GM21390 (cell line): ENCODE measurements at regions not wholly inside any gene's neighbourhood (a gene's known extent, or its start where the extent isn't known, plus 50 kb on each side); places are given as distances from the start of the nearest gene placed in this dataset.

Experiments
- ATAC-seq: cut with Tn5 transposase; IDR thresholded peaks from one replicate; pipeline ENCODE4 v1.9.1; 2021; ENCODE audit not compliant: unreplicated experiment

DNA sequence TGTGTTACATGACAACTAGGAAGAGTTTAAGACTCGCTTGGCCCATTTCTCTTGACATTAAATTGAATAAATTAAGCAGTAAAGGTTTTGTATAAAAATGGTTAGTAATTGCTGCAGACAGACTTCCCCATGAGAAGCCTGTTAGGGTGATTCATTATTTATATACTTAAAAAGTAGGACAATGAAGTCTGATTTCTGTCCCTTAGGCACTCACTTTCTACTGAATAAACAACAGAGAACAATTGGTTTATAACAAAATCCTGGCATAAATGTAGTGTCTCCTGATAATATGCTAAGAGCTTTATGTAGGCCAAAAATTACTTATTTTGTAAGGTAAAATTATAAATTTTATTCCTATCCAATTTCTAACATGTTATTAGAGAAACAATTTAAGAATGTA, 2138.5 kb upstream of the PCDH20 start:
- ATAC-seq: no peak

DNA sequence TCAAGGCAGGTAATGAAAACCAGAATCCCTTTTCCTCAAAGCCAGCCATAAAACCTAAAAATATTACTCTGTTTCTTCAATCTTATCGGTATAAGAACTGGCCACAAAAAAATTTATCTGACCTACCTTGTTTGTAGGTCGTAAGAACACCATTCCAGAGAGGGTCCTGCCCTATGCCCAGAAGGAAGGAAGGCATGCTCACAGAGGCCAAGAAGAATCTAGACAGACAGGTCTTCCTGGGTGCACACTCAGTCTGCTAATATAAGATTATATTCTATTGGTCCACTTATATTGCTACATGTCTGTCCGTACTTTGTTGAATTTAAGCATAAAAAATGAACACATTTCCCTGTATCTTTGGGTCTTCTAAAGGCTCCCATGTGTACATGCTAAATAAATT, 2136.1 kb upstream of the PCDH20 start:
- ATAC-seq: no peak

- ATAC-seq: no peak
Observed at GRCh38 chr13:63546524-63546923, 2130.9 kb upstream of the PCDH20 start.

- ATAC-seq: no peak
Observed at GRCh38 chr13:63542770-63543169, 2127.1 kb upstream of the PCDH20 start.

DNA sequence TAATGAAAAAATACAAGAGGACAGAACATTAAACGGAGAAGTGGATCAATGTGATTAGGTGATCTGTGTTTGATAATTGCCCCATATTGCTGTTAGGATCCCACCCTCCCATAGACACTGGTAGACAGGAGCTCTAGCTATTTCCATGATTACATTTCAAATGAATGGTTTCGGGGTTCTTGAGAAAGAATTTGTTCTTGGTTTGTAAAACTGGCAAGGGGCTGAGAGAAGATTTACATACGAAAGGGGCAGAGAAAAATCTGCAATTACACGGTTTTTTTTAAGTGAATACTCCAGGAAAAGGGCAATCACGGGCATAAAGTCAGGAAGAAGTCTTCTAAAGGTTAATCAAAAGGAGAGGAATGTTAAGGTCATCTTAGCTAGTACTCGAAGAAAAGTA, 2125.7 kb upstream of the PCDH20 start:
- ATAC-seq: no peak

GRCh38 chr13:63540061-63540460, 2124.4 kb upstream of the PCDH20 start:
- ATAC-seq: no peak

GRCh38 chr13:63517371-63517770, 2101.7 kb upstream of the PCDH20 start:
- ATAC-seq: no peak

GRCh38 chr13:63516124-63516523, 2100.5 kb upstream of the PCDH20 start:
- ATAC-seq: no peak

- ATAC-seq: no peak
Observed at GRCh38 chr13:63514886-63515285, 2099.2 kb upstream of the PCDH20 start.

DNA sequence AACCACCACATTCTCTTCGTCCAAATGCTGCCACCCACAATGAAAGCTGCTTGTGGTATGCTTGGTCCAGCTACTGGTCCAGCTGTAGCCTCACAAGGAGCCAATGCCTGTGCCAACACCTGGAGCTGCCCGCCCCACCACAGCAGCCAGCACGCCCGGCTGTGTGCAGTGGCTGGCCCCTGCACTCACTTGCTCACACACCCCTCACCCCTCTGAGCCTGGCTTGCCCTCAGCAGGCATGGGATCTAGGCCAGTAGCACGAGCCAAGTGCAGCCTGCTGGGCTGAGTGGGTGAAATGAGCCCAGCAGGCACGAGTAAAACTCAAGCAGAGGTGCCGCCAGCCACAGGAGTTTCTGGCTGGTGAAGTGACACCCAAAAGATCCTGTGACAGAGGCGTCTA, 2096.4 kb upstream of the PCDH20 start:
- no peak for ATAC-seq

GRCh38 chr13:63501702-63502101, 2086.1 kb upstream of the PCDH20 start:
- ATAC-seq: no peak

DNA sequence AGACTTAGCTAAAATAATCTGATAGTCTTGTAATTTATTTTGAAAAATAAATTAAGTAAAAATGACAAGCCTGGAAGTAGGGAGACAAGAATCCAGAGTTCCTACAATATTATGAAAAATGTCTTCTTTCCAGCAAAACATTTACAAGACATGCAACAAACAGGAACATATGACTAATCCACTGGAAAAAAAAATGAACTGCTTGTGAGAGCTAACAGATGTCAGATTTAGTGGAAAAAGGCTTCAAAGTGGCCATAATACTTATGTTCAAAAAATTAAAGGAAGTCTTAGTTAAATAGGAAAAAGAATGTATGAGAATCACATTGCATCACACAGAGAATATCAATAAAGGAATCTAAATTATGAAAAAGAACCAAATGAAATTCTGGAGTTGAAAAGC, 2082.0 kb upstream of the PCDH20 start:
- no peak for ATAC-seq

DNA sequence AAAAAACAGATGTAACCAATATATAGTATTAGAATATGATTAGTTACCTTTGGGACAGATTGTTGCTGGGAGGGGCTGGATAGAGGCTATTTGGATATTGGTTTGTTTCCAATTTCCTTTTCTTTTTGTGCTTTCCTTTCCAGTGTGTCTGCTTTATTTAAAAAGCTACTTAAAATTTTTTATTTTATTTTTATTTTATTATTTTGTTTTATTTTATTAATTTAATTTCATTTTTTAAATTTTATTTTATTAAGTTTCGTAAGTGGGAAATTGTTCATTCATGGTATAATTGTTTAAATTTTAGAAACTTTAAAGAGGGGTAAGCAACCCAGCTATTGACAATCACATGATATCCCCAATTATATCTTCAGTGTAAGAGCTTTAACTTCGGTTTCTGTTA, 2077.0 kb upstream of the PCDH20 start:
- no peak for ATAC-seq

DNA sequence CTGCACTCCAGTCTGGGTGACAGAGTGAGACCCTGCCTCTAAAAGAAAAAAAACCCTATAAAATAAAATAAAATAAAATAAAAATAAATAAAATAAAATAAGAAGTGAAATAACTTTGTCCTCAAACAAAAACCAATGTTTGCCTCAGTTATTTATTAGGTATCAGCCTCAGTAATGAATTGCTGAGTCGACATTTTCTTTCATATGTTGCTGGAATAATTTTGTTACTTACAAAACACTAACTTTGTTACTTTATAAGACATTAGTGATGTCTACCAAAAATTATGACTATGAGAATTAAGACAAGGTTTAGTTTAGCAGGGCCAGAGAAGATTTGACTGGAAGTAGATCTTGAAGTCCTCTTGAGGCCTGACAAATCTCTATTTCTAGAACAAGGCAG, 2074.5 kb upstream of the PCDH20 start:
- ATAC-seq: no peak

DNA sequence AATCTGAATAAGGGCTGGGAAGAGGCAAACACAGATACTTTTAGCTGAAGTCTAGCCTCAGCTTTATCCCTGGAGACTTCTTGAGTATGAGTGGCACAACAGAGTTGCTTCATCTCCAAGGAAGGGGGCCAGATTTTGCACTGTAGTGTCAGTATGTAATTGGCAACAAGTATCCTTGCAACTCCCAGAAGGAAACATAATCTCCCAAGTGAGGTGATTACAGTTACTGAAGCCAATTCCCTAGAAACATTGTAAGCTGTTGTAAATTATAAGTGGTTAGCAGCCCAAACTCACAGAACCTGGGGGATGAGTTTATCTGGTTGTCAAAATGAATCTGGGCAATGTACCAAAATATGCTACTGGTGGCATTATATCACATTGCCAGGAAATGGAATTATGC, 2065.7 kb upstream of the PCDH20 start:
- ATAC-seq: no peak

DNA sequence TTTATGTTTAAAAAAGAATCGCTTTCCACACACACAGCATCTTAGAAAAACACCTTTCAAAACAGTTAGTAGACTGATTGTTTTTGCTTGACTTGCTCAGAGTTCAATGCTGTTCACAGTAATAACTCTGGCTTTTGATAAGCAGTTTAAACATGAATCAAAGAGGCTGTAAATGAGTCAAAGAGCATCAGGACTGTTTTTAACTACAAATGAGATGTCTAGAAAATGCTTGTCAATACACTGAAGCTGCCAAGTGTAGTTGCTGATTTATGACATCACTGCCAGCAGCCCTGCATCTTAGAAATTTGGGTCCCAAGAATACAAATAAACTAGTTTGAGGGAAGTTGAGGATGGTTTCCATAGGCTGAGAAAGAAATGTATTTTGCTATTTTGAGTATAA, 2057.1 kb upstream of the PCDH20 start:
- ATAC-seq: no peak

DNA sequence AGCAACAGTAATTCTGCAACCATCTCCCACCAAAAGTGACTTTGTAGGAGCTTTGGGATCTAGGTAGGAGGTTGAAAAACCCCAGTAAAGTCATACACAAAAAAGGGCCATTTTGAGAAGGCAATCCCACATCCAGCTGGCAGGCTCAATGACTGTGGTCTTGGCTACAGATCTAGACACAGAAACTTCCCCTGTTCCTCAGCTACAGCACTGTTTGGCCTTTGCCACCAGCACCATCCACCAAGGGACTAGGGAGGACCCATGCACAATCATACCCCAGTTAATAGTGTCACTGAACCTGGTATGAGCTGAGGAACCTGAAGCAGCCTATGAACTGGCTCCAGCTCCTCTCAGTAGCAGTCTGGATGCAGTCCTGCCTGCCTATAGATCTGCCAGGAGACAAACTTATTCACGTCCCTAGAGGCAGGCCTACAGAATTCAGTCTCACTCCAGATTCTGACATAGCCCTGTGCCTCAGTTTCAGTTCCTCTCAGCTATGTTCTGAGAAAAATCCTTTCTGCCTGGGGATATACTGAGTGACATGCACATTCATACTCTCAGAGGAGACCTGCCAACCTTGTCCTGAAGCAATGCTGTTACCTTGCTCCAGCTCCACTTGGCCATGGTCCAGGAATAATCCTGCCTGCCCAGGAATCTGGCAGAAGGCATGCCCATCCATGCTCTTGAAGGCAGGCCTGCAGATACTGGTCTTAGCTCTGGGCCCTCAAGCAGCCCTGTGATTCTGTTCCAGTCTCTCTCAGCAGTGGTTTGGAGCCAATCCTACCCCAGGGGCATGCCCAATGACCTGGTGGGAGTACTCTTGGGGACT, 2048.3 kb upstream of the PCDH20 start:
- peak; percentile 96 for ATAC-seq

DNA sequence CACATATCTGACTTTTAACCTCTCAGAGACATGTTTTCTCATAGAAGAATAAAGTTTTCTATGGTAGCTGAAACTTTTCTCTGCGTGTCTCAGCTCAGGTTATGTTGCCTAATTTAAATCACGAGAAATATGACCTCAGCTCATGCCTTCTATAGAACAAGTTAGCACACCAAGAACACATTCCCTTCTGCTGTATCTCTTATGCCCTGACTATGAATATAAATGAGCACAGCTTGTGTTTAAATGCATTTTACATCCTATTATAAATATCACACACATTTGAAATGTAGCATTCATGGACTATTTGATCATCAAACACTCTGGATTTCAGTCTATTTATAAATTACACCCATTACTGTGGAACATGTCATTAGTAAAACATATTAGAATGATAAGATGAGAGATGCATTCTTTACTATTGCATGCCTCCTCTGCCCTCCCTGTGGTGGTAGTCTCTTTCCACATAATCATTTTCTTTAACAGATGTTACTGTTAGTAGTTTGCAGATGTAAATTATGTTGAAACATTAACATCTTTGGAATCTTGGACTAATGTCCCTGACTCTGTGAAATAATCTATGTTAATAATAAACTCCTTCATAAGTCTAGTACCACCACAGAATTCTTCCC, 2044.9 kb upstream of the PCDH20 start:
- no peak for ATAC-seq

- no peak for ATAC-seq
Observed at GRCh38 chr13:63457186-63457585, 2041.5 kb upstream of the PCDH20 start.

DNA sequence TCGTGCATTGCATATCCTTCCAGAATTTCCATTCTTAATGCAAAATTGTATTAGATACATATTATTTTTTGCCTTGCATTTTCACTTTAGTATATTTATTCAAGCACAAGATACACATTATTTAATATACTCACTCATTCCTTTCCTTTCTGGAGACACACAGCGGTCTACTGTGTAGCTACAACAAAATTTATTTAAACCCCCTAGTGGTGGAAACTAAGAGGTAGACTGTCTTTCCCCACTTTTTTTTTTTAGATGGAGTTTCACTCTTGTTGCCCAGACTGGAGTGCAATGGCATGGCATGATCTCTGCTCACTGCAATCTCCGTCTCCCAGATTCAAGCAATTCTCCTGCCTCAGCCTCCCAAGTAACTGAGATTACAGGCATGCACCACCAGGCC, 2040.3 kb upstream of the PCDH20 start:
- no peak for ATAC-seq

DNA sequence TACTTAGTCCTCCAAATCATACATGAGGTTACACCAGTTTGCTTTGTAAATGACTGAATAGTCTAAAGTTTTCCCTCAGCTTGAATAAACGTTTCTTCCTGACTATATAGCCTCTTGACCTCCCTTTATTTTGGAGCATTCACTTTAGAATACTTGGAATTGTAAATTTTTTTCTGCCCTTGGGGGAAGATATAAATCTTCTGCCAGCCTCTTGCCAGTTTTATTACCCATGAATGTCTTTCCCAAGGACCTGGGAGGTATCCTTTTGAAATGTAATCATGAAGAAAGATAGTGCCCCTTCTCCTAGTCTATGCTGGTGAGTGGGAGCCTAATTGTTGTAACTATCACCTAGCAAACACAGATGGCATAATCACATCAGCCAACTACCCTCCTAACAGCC, 2033.9 kb upstream of the PCDH20 start:
- ATAC-seq: no peak

- no peak for ATAC-seq
Observed at GRCh38 chr13:63448692-63449091, 2033.0 kb upstream of the PCDH20 start.

- ATAC-seq: no peak
Observed at GRCh38 chr13:63446329-63446728, 2030.7 kb upstream of the PCDH20 start.
